ENCODE measurements at regions not wholly inside any gene's neighbourhood (a gene's known extent, or its start where the extent isn't known, plus 50 kb on each side); places are given as distances from the start of the nearest gene placed in this dataset.
"Not testable (repeated sequence)": the region's sequence is repeated elsewhere in the genome, so short reads cannot be mapped to it uniquely, and the experiment has no call there.

- DNase-seq, result no peak
Observed at GRCh38 chr22:22717664-22718063, 73.2 kb downstream of the GGTLC2 start.

- peak; percentile 50 for DNase-seq
Observed at GRCh38 chr22:22720201-22720723, 75.8 kb downstream of the GGTLC2 start.

GRCh38 chr22:22720724-22721261, 76.4 kb downstream of the GGTLC2 start:
- no peak for DNase-seq

- DNase-seq, result no peak
Observed at GRCh38 chr22:22721681-22722354, 77.4 kb downstream of the GGTLC2 start.

- no peak for DNase-seq
Observed at GRCh38 chr22:22728382-22728781, 84.0 kb downstream of the GGTLC2 start.

- no peak for DNase-seq
Observed at GRCh38 chr22:22730655-22731373, 86.4 kb downstream of the GGTLC2 start.

GRCh38 chr22:22731374-22731676, 86.9 kb downstream of the GGTLC2 start:
- no peak for DNase-seq

- DNase-seq, result not testable (repeated sequence)
Observed at GRCh38 chr22:22733006-22733405, 88.6 kb downstream of the GGTLC2 start.

GRCh38 chr22:22733881-22734373, 89.5 kb downstream of the GGTLC2 start:
- no peak for DNase-seq

- DNase-seq, result not testable (repeated sequence)
Observed at GRCh38 chr22:22734395-22735272, 90.2 kb downstream of the GGTLC2 start.

GRCh38 chr22:22735276-22735675, 90.9 kb downstream of the GGTLC2 start:
- not testable (repeated sequence) for DNase-seq

- no peak for DNase-seq
Observed at GRCh38 chr22:22735695-22736611, 91.5 kb downstream of the GGTLC2 start.

- no peak for DNase-seq
Observed at GRCh38 chr22:22737590-22737989, 93.2 kb downstream of the GGTLC2 start.

GRCh38 chr22:22738959-22739585, 94.7 kb downstream of the GGTLC2 start:
- DNase-seq, result no peak

- DNase-seq, result no peak
Observed at GRCh38 chr22:22740560-22741276, 96.3 kb downstream of the GGTLC2 start.

GRCh38 chr22:22741843-22742242, 97.4 kb downstream of the GGTLC2 start:
- DNase-seq, result no peak

GRCh38 chr22:22742641-22743040, 98.2 kb downstream of the GGTLC2 start:
- DNase-seq, result no peak

- DNase-seq, result no peak
Observed at GRCh38 chr22:22743128-22743760, 98.8 kb downstream of the GGTLC2 start.

- no peak for DNase-seq
Observed at GRCh38 chr22:22744412-22745224, 100.2 kb downstream of the GGTLC2 start.
